HG03039 (cell line): ENCODE measurements at regions not wholly inside any gene's neighbourhood (a gene's known extent, or its start where the extent isn't known, plus 50 kb on each side); places are given as distances from the start of the nearest gene placed in this dataset.

Experiments
- ATAC-seq: cut with Tn5 transposase; IDR thresholded peaks from one replicate; pipeline ENCODE4 v1.9.1; 2021; ENCODE audit warnings: mild to moderate bottlenecking, moderate library complexity; ENCODE audit not compliant: unreplicated experiment

DNA sequence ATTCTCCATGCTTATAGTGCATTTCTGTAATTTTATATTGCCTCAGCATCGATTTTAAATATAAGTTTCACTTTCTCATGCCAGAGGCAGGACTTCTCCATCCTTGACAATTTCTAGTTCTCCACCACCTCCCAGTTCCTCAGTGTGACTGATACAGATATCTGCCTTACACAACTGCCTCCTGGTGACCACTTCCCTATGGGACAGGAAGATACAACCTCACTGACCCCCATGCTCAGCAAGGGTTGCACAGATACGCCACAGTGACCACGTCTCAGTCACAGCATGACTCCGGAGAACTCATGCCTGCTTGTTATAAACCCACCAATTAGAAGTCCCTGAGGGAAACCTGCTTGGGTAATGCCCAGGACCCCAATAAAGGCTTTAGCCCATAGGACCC, 284.0 kb upstream of the MC4R start:
- ATAC-seq = no peak

DNA sequence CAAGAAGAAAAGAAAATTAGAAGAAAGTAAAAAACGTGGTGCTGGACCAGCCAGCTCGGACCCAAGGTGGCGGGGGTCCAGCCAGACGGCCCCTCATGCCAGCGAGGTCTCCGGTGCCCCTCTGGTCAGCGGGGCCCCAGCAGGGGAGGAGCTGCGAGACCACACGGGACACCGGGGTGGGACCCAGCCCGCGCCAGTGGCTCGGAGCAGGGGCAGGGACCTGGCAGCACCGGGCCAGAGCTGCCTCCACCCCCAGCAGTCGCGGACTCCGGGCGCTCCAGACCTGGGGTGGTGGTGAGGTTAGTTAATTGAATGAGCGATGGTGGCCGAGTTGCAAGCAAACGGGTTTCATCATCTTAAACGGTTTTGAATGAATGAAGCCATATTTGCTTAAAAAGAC, 289.9 kb upstream of the MC4R start:
- ATAC-seq = no peak

DNA sequence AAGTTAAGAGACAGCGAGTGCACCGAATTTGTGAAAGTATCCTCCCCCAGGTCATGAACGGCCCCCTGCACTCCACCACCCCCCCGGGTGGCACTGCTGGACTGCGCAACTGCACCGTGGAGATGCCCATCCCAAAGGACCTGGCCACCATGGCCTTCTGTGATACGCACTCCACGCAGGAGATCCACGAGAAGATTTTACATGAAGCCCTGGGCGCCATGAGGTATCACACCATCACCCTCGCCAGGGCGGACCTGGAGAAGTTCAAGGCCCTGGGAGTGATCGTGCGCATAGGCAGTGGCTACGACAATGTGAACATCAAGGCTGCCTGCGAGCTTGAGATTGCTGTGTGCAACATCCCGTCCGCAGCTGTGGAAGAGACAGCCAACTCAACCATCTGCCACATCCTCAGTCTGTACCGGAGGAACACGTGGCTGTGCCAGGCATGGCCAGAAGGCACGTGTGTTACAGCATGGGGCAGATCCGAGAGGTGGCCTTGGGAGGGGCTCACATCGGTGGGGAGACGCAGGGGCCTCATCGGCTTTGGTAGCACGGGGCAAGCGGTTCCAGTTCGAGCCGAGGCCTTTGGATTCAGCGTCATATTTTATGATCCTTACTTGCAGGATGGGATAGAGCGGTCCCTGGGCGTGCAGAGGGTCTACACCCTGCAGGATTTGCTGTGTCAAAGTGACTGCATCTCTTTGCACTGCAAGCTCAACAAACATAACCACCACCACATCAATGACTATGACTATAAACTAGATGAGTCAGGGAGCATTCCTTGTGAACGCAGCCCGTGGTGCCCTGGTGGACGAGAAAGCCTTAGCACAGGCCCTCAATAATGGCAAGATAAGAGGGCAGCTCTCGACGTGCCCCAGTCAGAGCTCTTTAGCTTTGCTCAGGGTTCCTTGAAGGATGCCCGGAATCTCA, 290.8 kb upstream of the MC4R start:
- ATAC-seq = no peak

DNA sequence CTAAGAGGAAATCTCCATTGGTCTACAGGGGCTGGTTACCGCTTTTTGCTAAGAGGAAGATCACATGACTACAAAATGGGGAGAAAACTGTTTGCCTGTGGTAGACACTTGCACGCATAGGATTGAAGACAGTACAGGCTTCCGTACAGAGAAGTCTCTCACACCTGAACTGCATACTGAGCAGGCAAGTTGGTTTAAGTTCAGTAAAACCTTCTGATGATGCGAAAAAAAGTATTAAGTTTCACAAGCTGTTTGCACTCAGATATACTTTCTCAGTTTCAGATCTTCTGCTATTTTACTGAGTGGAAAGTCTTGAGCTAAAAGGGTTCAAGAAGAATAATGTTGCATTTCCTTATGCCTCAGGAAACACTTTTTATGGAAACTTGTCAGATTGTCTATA, 292.2 kb upstream of the MC4R start:
- ATAC-seq = no peak

DNA sequence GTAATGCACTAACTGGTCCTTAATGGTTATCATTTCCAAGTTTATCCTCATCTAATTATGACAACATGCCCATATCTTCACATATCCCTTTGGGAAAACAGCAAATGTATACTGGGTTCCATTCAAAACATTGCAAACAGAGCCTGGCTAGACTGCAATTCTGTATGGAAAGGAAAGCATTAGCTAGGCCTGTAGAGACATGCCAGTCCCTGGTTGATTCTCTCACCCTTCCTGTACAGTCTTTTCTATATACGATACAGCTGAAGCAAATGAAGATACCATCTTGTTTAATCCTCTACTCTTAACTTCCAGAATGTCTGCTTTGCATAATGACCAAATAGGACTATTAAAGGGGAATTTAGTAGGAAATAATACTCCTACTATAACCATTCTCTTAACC, 294.4 kb upstream of the MC4R start:
- ATAC-seq = no peak

DNA sequence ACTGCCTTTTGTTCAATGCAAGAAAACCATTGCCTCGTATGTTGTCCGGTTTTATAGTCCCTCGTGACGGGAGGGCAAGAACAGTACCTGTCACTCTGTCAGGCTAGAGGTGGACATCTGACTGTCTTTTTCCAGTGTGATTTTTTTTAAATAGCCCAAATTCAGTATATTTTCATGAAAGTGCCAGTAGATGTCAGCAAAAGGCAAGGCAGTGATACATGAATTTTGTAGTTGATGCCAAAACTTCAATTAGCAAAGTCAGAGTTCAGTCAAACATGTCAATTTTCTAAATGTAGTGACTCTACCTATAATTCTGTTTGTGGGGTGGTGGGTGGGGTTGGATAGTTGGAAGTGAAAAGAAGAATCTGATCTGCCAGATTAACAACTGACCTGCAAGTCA, 296.0 kb upstream of the MC4R start:
- no peak for ATAC-seq

DNA sequence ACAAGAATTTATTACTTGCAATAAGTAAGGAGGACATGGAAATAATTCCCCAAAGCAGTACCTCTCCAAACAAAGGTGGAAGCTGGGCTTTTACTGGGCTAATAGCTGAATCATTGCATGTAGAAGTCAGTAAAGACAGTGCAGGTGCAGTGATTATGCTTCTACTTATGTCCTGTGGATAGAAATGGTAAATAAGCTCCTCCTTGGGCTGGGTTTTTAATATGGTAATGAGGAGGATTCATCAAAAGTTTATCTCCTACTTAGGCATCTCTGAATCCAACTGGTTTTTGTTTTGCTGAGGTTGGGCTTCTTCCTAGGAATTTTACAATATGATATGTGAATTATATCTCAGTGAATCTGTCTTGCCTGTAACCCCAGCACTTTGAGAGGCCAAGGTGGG, 297.4 kb upstream of the MC4R start:
- ATAC-seq = no peak

DNA sequence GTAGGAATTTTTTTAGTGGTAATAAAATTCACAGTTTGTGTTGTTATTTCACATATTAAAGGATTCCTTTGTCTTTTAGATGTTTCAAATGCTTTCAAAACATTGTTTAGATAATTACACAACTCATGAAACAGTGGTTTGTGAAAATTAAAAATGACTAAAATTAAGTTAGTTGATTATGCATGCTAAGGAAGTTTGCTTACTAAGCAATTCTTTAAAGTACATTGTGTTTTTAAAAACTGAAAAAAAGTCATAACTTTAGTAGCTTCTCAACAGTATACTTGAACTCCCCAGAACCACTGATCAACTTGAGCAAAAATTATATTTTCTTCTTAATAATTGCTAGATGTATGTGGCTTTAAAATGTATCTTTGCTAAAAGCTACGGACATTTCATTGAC, 298.4 kb upstream of the MC4R start:
- no peak for ATAC-seq

DNA sequence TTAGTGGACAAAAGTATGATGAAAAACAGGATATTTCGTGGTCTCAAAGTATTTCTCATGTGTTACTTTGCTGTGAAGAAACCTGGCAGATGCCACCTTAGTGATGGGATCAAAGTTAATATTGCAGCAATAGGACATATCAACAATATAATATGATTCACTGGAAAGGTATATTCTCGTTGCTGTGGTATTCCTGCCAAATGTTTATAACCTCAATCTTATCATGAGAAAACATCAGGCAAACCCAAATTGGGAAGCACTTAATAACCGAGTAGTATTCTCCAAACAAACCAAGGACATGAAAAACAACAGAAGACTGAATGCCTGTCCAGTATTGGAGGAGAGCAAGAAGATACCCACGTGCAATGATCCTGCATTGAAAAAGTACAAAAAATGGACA, 302.6 kb upstream of the MC4R start:
- no peak for ATAC-seq

DNA sequence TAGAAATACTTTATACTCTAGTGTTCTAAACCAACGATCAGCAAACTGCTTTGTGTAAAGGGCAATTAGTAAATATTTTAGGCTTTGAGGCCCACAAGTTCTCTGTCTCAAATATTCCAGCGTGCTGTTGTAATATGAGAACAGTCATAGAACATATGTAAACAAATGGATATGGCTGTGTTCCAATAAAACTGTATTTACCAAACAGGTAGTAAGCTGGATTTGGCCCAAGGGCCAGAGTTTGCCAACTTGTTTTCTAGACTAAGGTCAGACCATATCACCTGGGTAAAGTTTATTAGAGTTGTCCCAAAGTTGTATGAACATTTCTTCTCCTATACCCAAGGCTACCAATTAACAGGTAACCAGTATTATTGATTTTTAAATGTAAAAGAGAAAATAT, 303.2 kb upstream of the MC4R start:
- ATAC-seq = no peak

DNA sequence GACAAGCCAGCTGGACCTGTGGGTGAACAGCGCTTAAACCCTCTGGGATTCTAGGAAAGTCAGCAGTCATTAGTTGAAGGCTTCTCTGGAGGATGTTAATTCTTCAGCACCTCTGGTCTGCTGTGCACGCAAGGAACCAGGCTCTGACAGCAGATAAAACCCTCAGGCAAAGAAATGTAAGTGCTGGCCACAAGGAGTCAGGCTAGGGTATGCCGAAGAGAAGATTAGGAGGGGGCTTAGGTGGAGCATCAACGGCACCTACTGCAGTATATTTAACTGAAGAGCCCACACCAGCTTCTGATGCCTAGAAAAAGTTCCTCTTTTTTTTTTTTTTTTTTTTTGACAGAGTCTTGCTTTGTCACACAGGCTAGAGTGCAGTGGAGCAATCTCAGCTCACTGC, 304.2 kb upstream of the MC4R start:
- ATAC-seq = no peak

DNA sequence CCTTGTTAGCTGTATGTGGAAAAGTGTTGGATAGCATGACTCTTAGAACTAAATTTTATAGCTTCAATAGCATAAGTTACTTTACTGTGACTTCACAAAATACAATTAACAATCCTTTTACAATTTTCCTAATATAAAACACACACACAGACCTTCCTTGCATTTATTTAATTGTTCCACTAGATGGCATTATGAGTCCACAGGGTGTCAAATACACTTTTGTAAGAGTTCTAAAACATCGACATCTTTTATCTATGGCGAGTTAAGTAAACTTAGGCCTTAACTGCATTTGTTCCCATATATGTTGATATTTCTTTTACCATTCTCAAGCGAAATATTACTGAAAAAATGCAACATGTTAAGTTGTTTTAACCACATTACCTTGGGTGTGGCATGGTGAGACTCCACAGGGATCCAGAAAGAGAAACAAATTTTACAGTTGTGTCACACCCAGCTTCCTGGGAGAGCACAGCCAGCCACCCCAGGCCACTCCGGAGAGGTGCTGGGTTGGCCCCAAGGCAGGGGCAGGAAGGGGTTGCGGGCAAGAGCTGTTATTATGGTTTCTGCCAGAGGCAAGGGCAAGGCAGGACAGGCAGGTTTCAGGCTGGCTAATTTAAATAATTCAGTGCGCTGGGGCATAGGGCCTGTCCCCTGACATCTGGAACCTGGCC, 312.4 kb upstream of the MC4R start:
- no peak for ATAC-seq

DNA sequence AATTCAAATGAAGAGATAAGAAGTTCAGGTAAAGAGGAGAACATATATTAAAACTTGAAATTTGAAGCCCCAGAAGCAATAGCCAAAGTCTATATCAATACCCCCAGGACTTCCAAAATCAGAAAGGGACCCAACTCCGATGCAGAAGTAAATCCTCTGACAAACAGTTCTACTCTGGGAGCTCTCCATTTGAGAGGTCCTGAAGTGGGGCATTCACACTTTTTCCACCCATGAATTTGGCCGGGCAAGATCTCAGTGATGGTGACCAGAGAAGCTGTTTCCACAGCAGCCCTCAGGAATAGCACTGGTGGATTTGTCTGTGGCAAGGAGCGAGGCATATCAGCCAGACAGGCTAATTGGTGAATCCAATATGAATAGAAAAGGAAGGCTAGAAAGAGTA, 313.6 kb upstream of the MC4R start:
- no peak for ATAC-seq

DNA sequence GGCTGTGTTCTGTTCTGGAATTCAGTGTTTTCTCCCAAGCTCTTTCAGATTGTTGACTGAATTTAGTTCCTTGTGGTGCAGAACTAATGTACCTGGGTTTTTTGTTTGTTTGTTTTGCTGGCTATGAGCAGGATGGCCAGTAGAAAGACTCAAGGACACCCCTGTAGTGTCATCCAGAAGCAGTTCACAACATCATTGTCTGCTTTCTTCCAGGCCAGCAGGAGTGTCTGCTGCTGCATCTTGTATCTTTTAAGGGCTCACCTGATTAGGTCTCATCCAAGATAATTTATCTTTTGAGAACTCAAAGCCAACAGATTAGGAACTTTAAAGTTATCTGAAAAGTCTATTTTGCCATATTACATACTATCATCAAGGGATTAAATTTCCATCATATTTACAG, 318.5 kb upstream of the MC4R start:
- ATAC-seq = no peak

DNA sequence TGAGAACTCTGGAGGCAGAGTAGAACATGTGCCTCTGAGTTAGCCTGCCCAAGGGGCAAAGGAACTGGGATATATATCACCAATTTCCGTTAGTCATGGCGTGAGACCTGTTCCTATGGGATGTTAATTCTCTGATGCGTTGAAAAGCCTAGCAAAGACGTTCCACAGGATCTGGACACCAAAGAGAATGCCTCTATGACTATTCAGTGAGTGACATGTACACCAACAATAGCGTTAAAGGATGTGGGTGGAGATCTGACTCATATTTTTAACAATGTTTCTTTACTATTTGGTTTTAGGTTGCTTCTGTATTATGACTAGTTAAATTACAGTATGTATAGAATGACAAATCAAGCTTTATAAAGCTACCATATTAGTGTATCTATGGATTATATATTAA, 320.9 kb upstream of the MC4R start:
- ATAC-seq = no peak

DNA sequence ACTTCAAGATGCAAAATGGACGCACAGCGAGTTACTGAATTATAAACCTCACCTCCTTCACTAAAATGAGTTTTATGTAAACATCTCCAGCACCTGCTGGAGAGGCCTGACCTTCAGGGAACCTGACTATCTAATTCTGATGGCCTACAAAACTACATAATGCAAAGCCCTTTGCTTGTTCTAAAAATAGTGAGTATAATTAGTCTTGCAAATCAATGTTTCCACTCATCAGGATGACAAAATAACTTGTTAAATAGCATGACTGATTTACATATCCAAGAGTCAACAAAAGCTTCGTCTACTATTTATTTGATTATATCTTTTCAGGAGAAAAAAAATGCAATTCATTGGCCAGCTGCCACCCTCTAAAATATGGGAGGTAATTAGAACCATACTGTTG, 326.3 kb upstream of the MC4R start:
- ATAC-seq = no peak

DNA sequence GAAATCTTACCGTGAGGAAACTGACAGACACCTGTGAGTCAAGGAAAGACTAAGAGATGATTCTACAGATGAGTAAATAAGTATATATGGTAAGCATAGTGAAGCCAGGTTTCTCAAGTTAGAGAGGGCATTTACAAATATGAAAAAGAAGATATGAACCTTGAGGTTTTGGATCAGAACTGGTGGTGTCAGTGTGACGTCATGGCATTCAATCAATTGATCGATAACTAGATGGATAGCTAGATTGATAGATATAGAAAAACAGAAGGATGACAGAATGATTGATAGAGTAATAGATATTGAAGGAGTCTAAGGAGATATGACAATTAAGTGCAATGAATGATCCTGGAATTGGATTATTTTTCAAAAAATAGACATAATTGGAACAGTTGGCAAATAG, 350.2 kb upstream of the MC4R start:
- ATAC-seq = no peak

DNA sequence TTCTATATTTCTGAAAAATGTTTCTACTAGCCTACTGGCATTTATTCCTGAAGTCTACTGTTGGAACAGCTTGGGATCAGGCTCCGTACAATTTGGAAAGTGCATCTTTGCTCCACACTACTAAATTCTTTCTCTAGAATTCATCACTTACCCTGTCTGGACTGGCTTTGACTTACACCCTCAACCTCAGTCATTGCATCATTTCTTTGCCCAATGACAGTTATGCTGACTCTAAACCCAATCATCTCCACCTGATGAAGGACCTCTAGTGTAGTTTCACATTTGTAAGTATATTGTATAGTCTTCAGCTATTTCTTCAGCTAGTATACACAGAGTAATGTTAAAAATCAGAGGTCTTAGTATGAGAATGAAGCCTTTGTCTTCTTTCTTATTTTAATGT, 359.6 kb upstream of the MC4R start:
- ATAC-seq = no peak

DNA sequence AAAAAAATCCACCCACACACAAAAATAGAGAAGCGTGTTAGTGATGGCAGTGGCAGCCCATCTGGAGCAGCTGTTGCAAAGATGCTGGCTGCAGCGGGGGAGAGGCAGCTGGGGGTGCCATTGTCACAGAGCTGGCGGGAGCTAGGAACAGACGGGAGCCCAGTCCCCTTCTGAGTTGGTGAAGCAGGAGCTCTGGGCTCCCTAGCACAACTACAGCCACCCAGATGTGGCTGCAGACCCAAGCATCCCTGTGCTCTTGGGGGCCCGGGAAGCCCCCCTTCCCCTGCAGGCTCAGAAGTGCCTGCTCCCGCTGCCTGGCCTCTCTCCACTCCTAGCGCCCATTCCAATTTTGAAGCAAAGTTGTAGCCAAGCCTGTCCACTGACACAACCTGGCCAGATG, 366.6 kb upstream of the MC4R start:
- ATAC-seq = no peak

DNA sequence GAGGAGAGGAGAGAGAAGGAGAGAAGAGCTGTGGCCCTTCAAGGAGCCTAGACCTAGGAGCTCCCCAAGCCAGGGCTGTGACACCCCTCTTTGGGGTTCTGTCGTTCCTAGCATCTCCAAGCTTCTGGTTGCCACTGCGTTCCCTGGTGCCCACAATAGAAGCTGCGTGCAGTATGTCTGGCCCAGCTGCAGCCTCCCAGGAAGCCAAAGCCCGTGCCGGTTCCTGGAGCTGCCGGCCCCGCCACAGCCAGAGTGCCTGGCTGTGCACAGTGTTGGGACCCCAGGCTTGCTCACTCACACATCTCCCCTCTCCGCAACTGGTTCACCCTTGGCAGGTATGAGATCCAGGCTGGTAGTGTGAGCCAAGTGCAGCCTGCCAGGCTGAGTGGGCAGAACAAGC, 367.7 kb upstream of the MC4R start:
- no peak for ATAC-seq

DNA sequence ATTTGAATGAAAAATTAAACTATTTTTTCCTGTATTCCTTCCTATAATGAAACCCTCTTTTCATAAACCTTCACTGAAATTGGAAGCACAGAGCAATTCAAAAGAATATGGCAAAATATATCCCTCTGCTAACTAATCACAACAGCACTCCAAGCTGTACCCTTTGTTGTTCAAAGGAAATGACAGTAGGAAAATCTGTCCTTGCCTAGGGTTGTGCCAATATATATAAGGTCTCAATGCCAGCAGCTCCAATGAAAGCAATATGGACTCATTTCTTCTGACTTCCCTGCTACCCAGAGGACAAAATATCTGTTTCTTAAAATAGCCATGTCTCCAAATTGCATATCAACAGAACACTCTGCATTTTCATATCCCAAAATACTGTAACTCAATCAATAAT, 373.9 kb upstream of the MC4R start:
- no peak for ATAC-seq

DNA sequence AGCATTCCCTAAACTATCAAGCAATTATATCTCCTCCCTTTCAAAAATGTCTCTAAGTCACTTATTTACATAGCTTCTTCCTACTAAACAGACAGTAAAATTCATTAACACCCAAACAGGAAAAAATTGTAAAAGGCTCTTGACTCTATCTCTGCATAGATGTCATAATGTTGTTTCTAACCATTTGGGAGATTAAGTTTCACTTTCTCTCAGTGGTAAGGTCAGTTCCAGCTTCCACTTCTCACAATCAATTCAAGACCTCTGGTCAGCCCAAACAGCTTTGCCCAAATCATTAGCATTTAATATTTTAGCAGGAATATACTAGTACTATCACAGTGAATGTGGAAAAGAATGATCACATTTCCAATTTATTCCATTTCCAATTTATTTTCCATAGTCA, 374.3 kb upstream of the MC4R start:
- ATAC-seq = no peak

DNA sequence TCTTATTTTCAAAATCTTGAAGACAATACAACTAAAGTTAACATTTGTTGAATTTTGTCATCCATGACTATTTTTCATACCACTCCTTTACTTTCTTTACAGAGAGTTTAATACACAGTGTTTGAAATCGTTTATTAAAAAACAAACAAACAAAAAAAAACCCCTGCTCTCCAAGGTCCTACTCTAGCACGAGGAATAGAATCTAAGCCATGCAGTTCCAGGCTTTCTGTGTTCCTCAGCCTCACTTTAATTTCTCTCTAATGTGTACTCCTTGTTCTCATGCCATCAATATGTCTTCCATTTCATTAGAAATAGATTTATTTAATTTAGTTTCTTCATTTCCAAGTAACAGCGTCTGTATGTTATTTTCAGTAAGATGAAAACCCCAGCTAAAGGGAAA, 381.2 kb upstream of the MC4R start:
- ATAC-seq = no peak
